GM12878 (cell line): ENCODE measurements at regions not wholly inside any gene's neighbourhood (a gene's known extent, or its start where the extent isn't known, plus 50 kb on each side); places are given as distances from the start of the nearest gene placed in this dataset.

Experiments
- ATAC-seq: fragments of 200-7000 bp; cut with Tn5 transposase; 3 replicates; pipeline ENCODE4 v1.9.1; 2020; ENCODE audit warnings: mild to moderate bottlenecking, moderate library complexity
- BruUV-seq: library from RNA; stranded (reverse); fragments of 400-500 nt; replicated peaks from 2 replicates; lab custom pipeline; 2021; lab: Mats Ljungman, UMichigan
- CTCF ChIA-PET: fragments of 300-600 bp; sonication (Branson Sonifier 250); formaldehyde crosslinking; extraction: SDS; loops from one replicate; lab custom pipeline; 2021; ENCODE audit warnings: inconsistent platforms; lab: Yijun Ruan, JAX
- POLR2A ChIA-PET: fragments of 350-600 bp; formaldehyde crosslinking; extraction: SDS; loops from one replicate; lab custom pipeline; 2021; ENCODE audit warnings: inconsistent platforms; lab: Charles Lee
- RAD21 ChIA-PET: fragments of 300-600 bp; sonication (Branson Sonifier 250); formaldehyde crosslinking; loops from one replicate; lab custom pipeline; 2023; ENCODE audit warnings: antibody characterized with exemption; ENCODE audit not compliant: unreplicated experiment; lab: Charles Lee
- SMC1A ChIA-PET: fragments of 300-600 bp; sonication (Branson Sonifier 250); formaldehyde crosslinking; loops from one replicate; lab custom pipeline; 2023; ENCODE audit not compliant: unreplicated experiment, uncharacterized antibody; lab: Charles Lee
- DNase-seq: peaks from one replicate; pipeline ENCODE4 v3.0.0-alpha.2; 2011; ENCODE audit warnings: low read depth, low spot score
- FAIRE-seq: peaks from 3 replicates; lab custom pipeline; 2011; peaks lifted over from hg19 to GRCh38; lab: Jason Lieb, UNC
- H2AFZ ChIP-seq: 2 replicates; pipeline ENCODE4 v1.6.0; 2011; ENCODE audit warnings: low read depth, low read length, control low read depth; ENCODE audit not compliant: control insufficient read depth
- H3K27ac ChIP-seq: 2 replicates; pipeline ENCODE4 v1.5.1; 2011; ENCODE audit warnings: control low read depth; ENCODE audit not compliant: control insufficient read depth, insufficient read depth
- H3K27me3 ChIP-seq, 2 experiments: replicated peaks in 1 of 2; 2 replicates each; pipeline versions ENCODE4 v1.6.0 to v1.6.1; 2011; ENCODE audit warnings: low read length in 1 of 2; ENCODE audit not compliant: control insufficient read depth in 2 of 2, insufficient read depth in 2 of 2
- H3K36me3 ChIP-seq, 2 experiments: 2 replicates each; pipeline ENCODE4 v1.5.1; 2011; ENCODE audit warnings: low read length in 1 of 2; ENCODE audit not compliant: control insufficient read depth in 2 of 2, insufficient read depth in 2 of 2
- H3K4me1 ChIP-seq: 2 replicates; pipeline ENCODE4 v1.6.1; 2011; ENCODE audit warnings: mild to moderate bottlenecking, low read length, moderate library complexity, mixed read lengths; ENCODE audit not compliant: control insufficient read depth, insufficient read depth
- H3K4me2 ChIP-seq: 2 replicates; pipeline ENCODE4 v1.6.0; 2011; ENCODE audit warnings: control low read depth; ENCODE audit not compliant: control insufficient read depth, insufficient read depth
- H3K4me3 ChIP-seq: fragments of 200-600 bp; sonication (generic); 2 replicates; pipeline ENCODE4 v1.5.1; 2016
- H3K79me2 ChIP-seq: 2 replicates; pipeline ENCODE4 v1.6.0; 2011; ENCODE audit warnings: low read length; ENCODE audit not compliant: control insufficient read depth, insufficient read depth
- H3K9ac ChIP-seq: 2 replicates; pipeline ENCODE4 v1.8.0; 2011; ENCODE audit warnings: low read length, control low read depth, mixed read lengths; ENCODE audit not compliant: control insufficient read depth, insufficient read depth
- H3K9me3 ChIP-seq: replicated peaks from 3 replicates; pipeline ENCODE4 v1.5.1; 2011; ENCODE audit warnings: mild to moderate bottlenecking, low read length; ENCODE audit not compliant: control insufficient read depth, insufficient read depth
- H4K20me1 ChIP-seq: 2 replicates; pipeline ENCODE4 v1.6.0; 2011; ENCODE audit not compliant: control insufficient read depth, insufficient read depth
- ATF7 ChIP-seq: fragments of 450-650 bp; IDR thresholded peaks from 2 replicates; pipeline ENCODE4 v1.6.1; 2016; ENCODE audit warnings: low read depth, mild to moderate bottlenecking
- BHLHE40 ChIP-seq, 2 experiments: fragments of 450-650 bp in 1 of 2; IDR thresholded peaks; 2 replicates each; pipeline ENCODE4 v1.6.1; 2011 to 2017; ENCODE audit warnings: low read depth in 2 of 2, borderline replicate concordance in 1 of 2, improper control_type of control experiment in 1 of 2, low read length in 1 of 2, mild to moderate bottlenecking in 1 of 2
- BMI1 ChIP-seq: fragments of 450-650 bp; IDR thresholded peaks from 2 replicates; pipeline ENCODE4 v1.6.1; 2016; ENCODE audit warnings: mild to moderate bottlenecking, moderate library complexity, borderline replicate concordance
- CREB1 ChIP-seq: IDR thresholded peaks from 2 replicates; pipeline ENCODE4 v1.6.1; 2012; ENCODE audit warnings: low read depth, mild to moderate bottlenecking, inconsistent platforms
- FOXM1 ChIP-seq: IDR thresholded peaks from 2 replicates; pipeline ENCODE4 v1.6.1; 2012; ENCODE audit warnings: low read depth, mild to moderate bottlenecking, inconsistent platforms, low read length, moderate library complexity
- GABPA ChIP-seq: IDR thresholded peaks from 2 replicates; pipeline ENCODE4 v1.6.1; 2014; ENCODE audit warnings: antibody characterized with exemption, low read depth, mild to moderate bottlenecking, inconsistent platforms
- HDAC6 ChIP-seq: fragments of 200-600 bp; sonication (generic); IDR thresholded peaks from one replicate; pipeline ENCODE4 v1.8.0; 2017; ENCODE audit warnings: antibody characterized with exemption; ENCODE audit not compliant: unreplicated experiment
- IRF3 ChIP-seq: fragments of 450-650 bp; IDR thresholded peaks from 2 replicates; pipeline ENCODE4 v1.6.1; 2014; ENCODE audit warnings: mild to moderate bottlenecking
- JUND ChIP-seq: IDR thresholded peaks from 2 replicates; pipeline ENCODE4 v1.6.1; 2012; ENCODE audit warnings: low read depth, mild to moderate bottlenecking, low read length, improper control_type of control experiment, moderate library complexity
- KAT2A ChIP-seq: conservative IDR thresholded peaks from 2 replicates; pipeline ENCODE4 v1.6.1; 2011; ENCODE audit warnings: low read depth, low read length; ENCODE audit not compliant: control insufficient read depth
- MEF2A ChIP-seq: IDR thresholded peaks from 2 replicates; pipeline ENCODE4 v1.6.1; 2011; ENCODE audit warnings: low read depth, mild to moderate bottlenecking, low read length, moderate library complexity; ENCODE audit not compliant: insufficient read depth
- NKRF ChIP-seq: fragments of 450-650 bp; conservative IDR thresholded peaks from 2 replicates; pipeline ENCODE4 v1.6.1; 2017; ENCODE audit warnings: mild to moderate bottlenecking, moderate library complexity
- POLR2A ChIP-seq: IDR thresholded peaks from 2 replicates; pipeline ENCODE4 v1.6.1; 2011; ENCODE audit warnings: low read depth, mild to moderate bottlenecking, low read length
- SIN3A ChIP-seq: IDR thresholded peaks from 2 replicates; pipeline ENCODE4 v1.6.1; 2012; ENCODE audit warnings: low read depth, low read length, improper control_type of control experiment
- SIX5 ChIP-seq: IDR thresholded peaks from 2 replicates; pipeline ENCODE4 v1.6.1; 2011; ENCODE audit warnings: mild to moderate bottlenecking, low read depth, low read length, moderate library complexity; ENCODE audit not compliant: severe bottlenecking
- SMAD5 ChIP-seq: IDR thresholded peaks from 2 replicates; pipeline ENCODE4 v1.6.1; 2016; ENCODE audit warnings: antibody characterized with exemption, low read depth
- SP1 ChIP-seq: IDR thresholded peaks from one replicate; pipeline ENCODE4 v1.6.1; 2011; ENCODE audit warnings: low read depth, low read length
- SUZ12 ChIP-seq: fragments of 200-600 bp; sonication (generic); IDR thresholded peaks from one replicate; pipeline ENCODE4 v1.6.1; 2018; ENCODE audit warnings: antibody characterized with exemption, mild to moderate bottlenecking; ENCODE audit not compliant: unreplicated experiment
- ZBED1 ChIP-seq: IDR thresholded peaks from 2 replicates; pipeline ENCODE4 v1.6.1; 2016; ENCODE audit warnings: borderline replicate concordance
- ZZZ3 ChIP-seq: IDR thresholded peaks from 2 replicates; pipeline ENCODE4 v1.6.1; 2011; ENCODE audit warnings: low read depth; ENCODE audit not compliant: control insufficient read depth, insufficient read length
- WGBS: methylation state at CpG from one replicate; pipeline ENCODE4 v1.1.6; 2016; ENCODE audit warnings: low lambda C conversion rate; ENCODE audit not compliant: insufficient replicate concordance, insufficient coverage; ENCODE audit errors: missing lambda C conversion rate; 5-methylcytosine and 5-hydroxymethylcytosine counted together
- in situ Hi-C: fragments of 300-500 bp; cut with MboI; formaldehyde crosslinking; loops from 9 replicates; pipeline ENCODE4 v1.14.3; 2018; ENCODE audit warnings: mixed read lengths
- intact Hi-C: fragments of 100-400 bp; cut with micrococcal nuclease; formaldehyde crosslinking; loops from one replicate; pipeline ENCODE4 v1.14.2; 2022; ENCODE audit not compliant: unreplicated experiment

GRCh38 chr2:151181524-151181923 lies 80.1 kb downstream of the RBM43 start:
- ATAC-seq (no peak), DNase-seq (no peak)
- no peaks in the 10 kb centered on the region for H3K79me2 ChIP-seq
- H3K4me2 ChIP-seq: no peak overlapping the region
- RAD21 ChIA-PET: no interaction called here
- WGBS: 46% methylated on average over 6 of the region's 6 CpGs
- no peak overlapping the region for H3K9ac ChIP-seq
- in situ Hi-C loops: no loop called here
- TF ChIP-seq ZBED1 (no peak), IRF3 (no peak), JUND (no peak), POLR2A (no peak), NKRF (no peak), MEF2A (no peak), SIN3A (no peak), BMI1 (no peak), KAT2A (no peak), CREB1 (no peak), HDAC6 (no peak), FOXM1 (no peak), SUZ12 (no peak), BHLHE40 (IDR thresholded peaks at IDR 0.05; ENCODE audit: borderline replicate concordance in 1 of 2, low read depth in 2 of 2, low read length in 1 of 2) (no peak), GABPA (no peak), SP1 (no peak), ZZZ3 (no peak), SIX5 (no peak), ATF7 (no peak), SMAD5 (no peak)
- TF ChIP-seq, all 136 proteins: peak for 0
- Histone ChIP-seq H2AFZ (no peak overlapping the region), H3K36me3 (no peaks in the 10 kb centered on the region), H3K27ac (no peak overlapping the region), H3K9me3 (no peaks in the 10 kb centered on the region), H3K27me3 (no peaks in the 10 kb centered on the region; a peak in 1 of 4 replicates), H4K20me1 (no peaks in the 10 kb centered on the region), H3K4me3 (no peak overlapping the region), H3K4me1 (no peaks in the 10 kb centered on the region)
- no TSS peak for BruUV-seq
- CTCF ChIA-PET: no interaction called here
- no peak for FAIRE-seq
- intact Hi-C loops: no loop called here
- POLR2A ChIA-PET: no interaction called here
- SMC1A ChIA-PET: interaction anchor here (0.5 kb wide), 1 partner anchor 319 kb away, joined by 3 read pairs; no protein-coding TSS in a partner anchor
